ENCODE measurements at regions not wholly inside any gene's neighbourhood (a gene's known extent, or its start where the extent isn't known, plus 50 kb on each side); places are given as distances from the start of the nearest gene placed in this dataset.

GRCh38 chr13:21871382-21871781, 200.5 kb downstream of the FGF9 start:
- Histone ChIP-seq H3K9me3 (ENCODE audit: control insufficient read depth, low read depth, low read length) (no peaks in the 10 kb centered on the region), H3K4me2 (ENCODE audit: insufficient read depth, insufficient read length, low read length) (no peak overlapping the region), H2AFZ (ENCODE audit: low read length) (no peak overlapping the region), H3K23ac (ENCODE audit: insufficient read length, low read depth, low read length) (no peak overlapping the region), H3K27ac (ENCODE audit: insufficient read length, low read depth, low read length) (no peak overlapping the region), H3K23me2 (ENCODE audit: insufficient read length, low read depth, low read length, poor library complexity, severe bottlenecking) (no peaks in the 10 kb centered on the region), H2BK5ac (ENCODE audit: insufficient read length, low read length) (no peak overlapping the region), H3K4me1 (ENCODE audit: insufficient read depth, low read length) (no peaks in the 10 kb centered on the region), H3K79me1 (ENCODE audit: insufficient read depth, low read depth, low read length, poor library complexity, severe bottlenecking) (no peaks in the 10 kb centered on the region), H4K91ac (ENCODE audit: insufficient read length, low read depth, low read length) (no peak overlapping the region), H3K4ac (ENCODE audit: low read depth, low read length) (no peak overlapping the region), H2AK5ac (ENCODE audit: insufficient read length, low read length) (no peak overlapping the region), H3K79me2 (ENCODE audit: insufficient read depth, low read length) (no peaks in the 10 kb centered on the region), H3K56ac (ENCODE audit: insufficient read length, low read depth, low read length) (no peak overlapping the region), H3K18ac (ENCODE audit: insufficient read length, low read depth, low read length) (no peak overlapping the region), H2BK12ac (ENCODE audit: insufficient read length, low read depth, low read length) (no peak overlapping the region), H4K20me1 (ENCODE audit: control insufficient read depth, insufficient read depth, insufficient read length) (no peaks in the 10 kb centered on the region), H3T11ph (ENCODE audit: low read length) (no peak overlapping the region), H2BK20ac (ENCODE audit: low read depth, low read length, poor library complexity, severe bottlenecking) (no peak overlapping the region), H2BK120ac (ENCODE audit: low read depth, low read length, poor library complexity, severe bottlenecking) (no peak overlapping the region), H3K14ac (ENCODE audit: insufficient read depth, low read length) (no peak overlapping the region), H4K8ac (replicated peaks; ENCODE audit: insufficient read length, low read depth, low read length) (no peak overlapping the region), H2BK15ac (ENCODE audit: low read depth, low read length) (no peak overlapping the region), H3K27me3 (ENCODE audit: insufficient read depth, low read length) (no peaks in the 10 kb centered on the region), H4K5ac (ENCODE audit: insufficient read length, low read depth, low read length) (no peak overlapping the region), H3K9ac (ENCODE audit: extremely low read depth, insufficient read length, low read length) (no peak overlapping the region)
- Mint-ChIP-seq H3K9me3 (0 out of 5 replicates have a peak, but pooled peaks cover under 1 to 1% of the 10 kb centered on the region in 2 experiments), H3K27ac (no peak overlapping the region; a peak in 1 of 7 replicates), H3K36me3 (ENCODE audit: insufficient read depth in 1 of 3, low read depth in 3 of 3) (no peaks in the 10 kb centered on the region), H3K27me3 (ENCODE audit: low read depth) (no peaks in the 10 kb centered on the region), H3K4me3 (no peak overlapping the region), H3K4me1 (peaks cover 0 to 4% of the 10 kb centered on the region in 2 experiments; a peak in 1 of 4 replicates)
- no peak for TF ChIP-seq CTCF (conservative IDR thresholded peaks at IDR 0.05)
- DNase-seq = no peak
- no CpG with 5 or more reads among the region's 7 CpGs for WGBS (ENCODE audit: extremely low coverage, insufficient read length, low lambda C conversion rate)
